AG09309 (cell line): ENCODE measurements at regions not wholly inside any gene's neighbourhood (a gene's known extent, or its start where the extent isn't known, plus 50 kb on each side); places are given as distances from the start of the nearest gene placed in this dataset.

Experiments
- DNase-seq: peaks from one replicate; pipeline ENCODE4 v3.0.0-alpha.2; 2010; ENCODE audit warnings: low read depth
- H3K4me3 ChIP-seq: 2 replicates; pipeline ENCODE4 v1.5.1; 2011; ENCODE audit warnings: mild to moderate bottlenecking, low read depth, low read length, moderate library complexity; ENCODE audit not compliant: control insufficient read depth
- CTCF ChIP-seq: IDR thresholded peaks from 2 replicates; pipeline ENCODE4 v1.5.1; 2011; ENCODE audit warnings: mild to moderate bottlenecking, low read depth, low read length, inconsistent platforms; ENCODE audit not compliant: insufficient read depth, control insufficient read depth; ENCODE audit errors: missing control alignments

- no peak for DNase-seq
- H3K4me3 ChIP-seq: no peak overlapping the region
- TF ChIP-seq CTCF: no peak
Measured at GRCh38 chr2:176493226-176493825, 224.1 kb downstream of the MTX2 start.

- no peak for TF ChIP-seq CTCF
- no peak for DNase-seq
- no peak overlapping the region for H3K4me3 ChIP-seq
Measured at GRCh38 chr2:176493909-176494308, 224.7 kb downstream of the MTX2 start.

GRCh38 chr2:176494949-176495353, 225.7 kb downstream of the MTX2 start:
- no peak for TF ChIP-seq CTCF
- DNase-seq: no peak
- H3K4me3 ChIP-seq: no peak overlapping the region

- H3K4me3 ChIP-seq: no peak overlapping the region
- no peak for DNase-seq
- no peak for TF ChIP-seq CTCF
Measured at GRCh38 chr2:176495826-176496225, 226.6 kb downstream of the MTX2 start.

- H3K4me3 ChIP-seq: no peak overlapping the region
- no peak for TF ChIP-seq CTCF
- no peak for DNase-seq
Measured at GRCh38 chr2:176496761-176497160, 227.5 kb downstream of the MTX2 start.

GRCh38 chr2:176500901-176501300, 231.7 kb downstream of the MTX2 start:
- peak; percentile 39 for DNase-seq
- H3K4me3 ChIP-seq: no peak overlapping the region
- no peak for TF ChIP-seq CTCF

GRCh38 chr2:176501617-176502016, 232.4 kb downstream of the MTX2 start:
- H3K4me3 ChIP-seq: no peak overlapping the region
- no peak for DNase-seq
- TF ChIP-seq CTCF: no peak
